Ishikawa (cell line): ENCODE measurements at regions not wholly inside any gene's neighbourhood (a gene's known extent, or its start where the extent isn't known, plus 50 kb on each side); places are given as distances from the start of the nearest gene placed in this dataset.
A peak's percentile ranks its signal among the peaks of the same experiment; 100 is the strongest.

Source experiments
- CEBPB ChIP-seq: IDR thresholded peaks from 2 replicates; pipeline ENCODE4 v1.6.1; 2012
- CREB1 ChIP-seq: IDR thresholded peaks from 2 replicates; pipeline ENCODE4 v1.6.1; 2012; ENCODE audit warnings: low read depth
- EP300 ChIP-seq: IDR thresholded peaks from 2 replicates; pipeline ENCODE4 v1.6.1; 2012; ENCODE audit warnings: borderline replicate concordance
- FOXM1 ChIP-seq: IDR thresholded peaks from 2 replicates; pipeline ENCODE4 v1.6.1; 2012; ENCODE audit warnings: low read depth, borderline replicate concordance
- NFIC ChIP-seq: IDR thresholded peaks from 2 replicates; pipeline ENCODE4 v1.6.1; 2012
- RAD21 ChIP-seq: IDR thresholded peaks from 2 replicates; pipeline ENCODE4 v1.6.1; 2012; ENCODE audit warnings: low read depth
- TAF1 ChIP-seq: IDR thresholded peaks from 2 replicates; pipeline ENCODE4 v1.6.1; 2012; ENCODE audit warnings: low read depth, mild to moderate bottlenecking
- TEAD4 ChIP-seq: IDR thresholded peaks from 2 replicates; pipeline ENCODE4 v1.6.1; 2012
- YY1 ChIP-seq: IDR thresholded peaks from 2 replicates; pipeline ENCODE4 v1.6.1; 2012; ENCODE audit warnings: low read depth
- ZBTB7A ChIP-seq: IDR thresholded peaks from 2 replicates; pipeline ENCODE4 v1.6.1; 2012; ENCODE audit warnings: low read depth
- TF ChIP-seq, protein P1 (sequence below): IDR thresholded peaks from 2 replicates; pipeline ENCODE4 v1.6.1; 2012
- TF ChIP-seq, protein P2 (sequence below): IDR thresholded peaks from 2 replicates; pipeline ENCODE4 v1.6.1; 2012
- TF ChIP-seq, protein P3 (sequence below): IDR thresholded peaks from 2 replicates; pipeline ENCODE4 v1.6.1; 2012; ENCODE audit warnings: low read depth, mild to moderate bottlenecking

DNA sequence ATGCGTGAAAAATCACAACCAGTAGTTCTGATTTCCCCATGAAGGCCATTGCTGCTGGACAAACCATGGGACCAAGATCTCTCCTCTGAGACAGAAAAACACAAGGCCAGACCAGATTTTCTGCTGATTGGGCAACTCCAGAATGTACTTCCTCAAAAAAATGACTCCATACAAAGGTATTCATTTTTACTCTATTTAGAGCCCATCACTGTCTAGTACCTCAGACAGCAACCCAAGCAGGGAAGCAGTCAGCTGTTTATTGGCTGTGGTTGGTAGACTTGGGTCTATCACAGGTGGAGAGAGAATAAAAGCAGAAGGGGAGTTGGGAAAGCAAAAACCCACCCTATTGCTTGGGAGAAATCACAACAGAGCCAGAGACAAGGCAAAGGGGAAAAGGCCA lies 219.9 kb downstream of the PIK3C3 start:
- TF ChIP-seq EP300 (no peak), RAD21 (no peak), TEAD4 (no peak), YY1 (no peak), CREB1 (no peak), TAF1 (no peak), ZBTB7A (no peak), NFIC (no peak), FOXM1 (no peak), CEBPB (no peak)
- TF ChIP-seq, protein P1, sequence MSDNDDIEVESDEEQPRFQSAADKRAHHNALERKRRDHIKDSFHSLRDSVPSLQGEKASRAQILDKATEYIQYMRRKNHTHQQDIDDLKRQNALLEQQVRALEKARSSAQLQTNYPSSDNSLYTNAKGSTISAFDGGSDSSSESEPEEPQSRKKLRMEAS: no peak
- TF ChIP-seq, protein P2, sequence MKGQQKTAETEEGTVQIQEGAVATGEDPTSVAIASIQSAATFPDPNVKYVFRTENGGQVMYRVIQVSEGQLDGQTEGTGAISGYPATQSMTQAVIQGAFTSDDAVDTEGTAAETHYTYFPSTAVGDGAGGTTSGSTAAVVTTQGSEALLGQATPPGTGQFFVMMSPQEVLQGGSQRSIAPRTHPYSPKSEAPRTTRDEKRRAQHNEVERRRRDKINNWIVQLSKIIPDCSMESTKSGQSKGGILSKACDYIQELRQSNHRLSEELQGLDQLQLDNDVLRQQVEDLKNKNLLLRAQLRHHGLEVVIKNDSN: no peak
- TF ChIP-seq, protein P3, sequence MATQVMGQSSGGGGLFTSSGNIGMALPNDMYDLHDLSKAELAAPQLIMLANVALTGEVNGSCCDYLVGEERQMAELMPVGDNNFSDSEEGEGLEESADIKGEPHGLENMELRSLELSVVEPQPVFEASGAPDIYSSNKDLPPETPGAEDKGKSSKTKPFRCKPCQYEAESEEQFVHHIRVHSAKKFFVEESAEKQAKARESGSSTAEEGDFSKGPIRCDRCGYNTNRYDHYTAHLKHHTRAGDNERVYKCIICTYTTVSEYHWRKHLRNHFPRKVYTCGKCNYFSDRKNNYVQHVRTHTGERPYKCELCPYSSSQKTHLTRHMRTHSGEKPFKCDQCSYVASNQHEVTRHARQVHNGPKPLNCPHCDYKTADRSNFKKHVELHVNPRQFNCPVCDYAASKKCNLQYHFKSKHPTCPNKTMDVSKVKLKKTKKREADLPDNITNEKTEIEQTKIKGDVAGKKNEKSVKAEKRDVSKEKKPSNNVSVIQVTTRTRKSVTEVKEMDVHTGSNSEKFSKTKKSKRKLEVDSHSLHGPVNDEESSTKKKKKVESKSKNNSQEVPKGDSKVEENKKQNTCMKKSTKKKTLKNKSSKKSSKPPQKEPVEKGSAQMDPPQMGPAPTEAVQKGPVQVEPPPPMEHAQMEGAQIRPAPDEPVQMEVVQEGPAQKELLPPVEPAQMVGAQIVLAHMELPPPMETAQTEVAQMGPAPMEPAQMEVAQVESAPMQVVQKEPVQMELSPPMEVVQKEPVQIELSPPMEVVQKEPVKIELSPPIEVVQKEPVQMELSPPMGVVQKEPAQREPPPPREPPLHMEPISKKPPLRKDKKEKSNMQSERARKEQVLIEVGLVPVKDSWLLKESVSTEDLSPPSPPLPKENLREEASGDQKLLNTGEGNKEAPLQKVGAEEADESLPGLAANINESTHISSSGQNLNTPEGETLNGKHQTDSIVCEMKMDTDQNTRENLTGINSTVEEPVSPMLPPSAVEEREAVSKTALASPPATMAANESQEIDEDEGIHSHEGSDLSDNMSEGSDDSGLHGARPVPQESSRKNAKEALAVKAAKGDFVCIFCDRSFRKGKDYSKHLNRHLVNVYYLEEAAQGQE: peak; percentile 84
